ENCODE measurements at regions not wholly inside any gene's neighbourhood (a gene's known extent, or its start where the extent isn't known, plus 50 kb on each side); places are given as distances from the start of the nearest gene placed in this dataset.
"Not testable (repeated sequence)": the region's sequence is repeated elsewhere in the genome, so short reads cannot be mapped to it uniquely, and the experiment has no call there.

GRCh38 chr1:34367954-34368353 is 191.2 kb downstream of the C1orf94 start:
- no peak for DNase-seq (ENCODE audit: low read depth in 2 of 3, low spot score in 2 of 3)

- no peak for DNase-seq (ENCODE audit: low read depth in 2 of 3, low spot score in 2 of 3)
Measured at GRCh38 chr1:34369701-34370455, 193.2 kb downstream of the C1orf94 start.

- no peak for DNase-seq (ENCODE audit: low read depth in 2 of 3, low spot score in 2 of 3)
Measured at GRCh38 chr1:34370748-34371147, 194.0 kb downstream of the C1orf94 start.

- DNase-seq (ENCODE audit: low read depth in 2 of 3, low spot score in 2 of 3): not testable (repeated sequence)
Measured at GRCh38 chr1:34371179-34371578, 194.5 kb downstream of the C1orf94 start.

- no peak for DNase-seq (ENCODE audit: low read depth in 2 of 3, low spot score in 2 of 3)
Measured at GRCh38 chr1:34371829-34372532, 195.3 kb downstream of the C1orf94 start.

- no peak for DNase-seq (ENCODE audit: low read depth in 2 of 3, low spot score in 2 of 3)
Measured at GRCh38 chr1:34372891-34373290, 196.2 kb downstream of the C1orf94 start.

GRCh38 chr1:34373912-34374311 is 197.2 kb downstream of the C1orf94 start:
- no peak for DNase-seq (ENCODE audit: low read depth in 2 of 3, low spot score in 2 of 3)

GRCh38 chr1:34376531-34376930 is 199.8 kb downstream of the C1orf94 start:
- DNase-seq (ENCODE audit: low read depth in 2 of 3, low spot score in 2 of 3): no peak

- DNase-seq (ENCODE audit: low read depth in 2 of 3, low spot score in 2 of 3): no peak
Measured at GRCh38 chr1:34378968-34379856, 202.5 kb downstream of the C1orf94 start.

GRCh38 chr1:34379911-34380310 is 203.2 kb downstream of the C1orf94 start:
- no peak for DNase-seq (ENCODE audit: low read depth in 2 of 3, low spot score in 2 of 3)

- DNase-seq (ENCODE audit: low read depth in 2 of 3, low spot score in 2 of 3): no peak
Measured at GRCh38 chr1:34380526-34381124, 203.9 kb downstream of the C1orf94 start.

- DNase-seq (ENCODE audit: low read depth in 2 of 3, low spot score in 2 of 3): no peak
Measured at GRCh38 chr1:34389974-34390373, 213.3 kb downstream of the C1orf94 start.

GRCh38 chr1:34396042-34396441 is 219.3 kb downstream of the C1orf94 start:
- DNase-seq (ENCODE audit: low read depth in 2 of 3, low spot score in 2 of 3): no peak

GRCh38 chr1:34398241-34398915 is 221.7 kb downstream of the C1orf94 start:
- DNase-seq (ENCODE audit: low read depth in 2 of 3, low spot score in 2 of 3): no peak

- no peak for DNase-seq (ENCODE audit: low read depth in 2 of 3, low spot score in 2 of 3)
Measured at GRCh38 chr1:34398916-34399275, 222.2 kb downstream of the C1orf94 start.

GRCh38 chr1:34400675-34401074 is 224.0 kb downstream of the C1orf94 start:
- no peak for DNase-seq (ENCODE audit: low read depth in 2 of 3, low spot score in 2 of 3)

- DNase-seq (ENCODE audit: low read depth in 2 of 3, low spot score in 2 of 3): no peak
Measured at GRCh38 chr1:34403156-34403555, 226.4 kb downstream of the C1orf94 start.

GRCh38 chr1:34404804-34405203 is 228.1 kb downstream of the C1orf94 start:
- no peak for DNase-seq (ENCODE audit: low read depth in 2 of 3, low spot score in 2 of 3)

GRCh38 chr1:34405266-34405959 is 228.7 kb downstream of the C1orf94 start:
- no peak for DNase-seq (ENCODE audit: low read depth in 2 of 3, low spot score in 2 of 3)

- DNase-seq (ENCODE audit: low read depth in 2 of 3, low spot score in 2 of 3): no peak
Measured at GRCh38 chr1:34406377-34406776, 229.7 kb downstream of the C1orf94 start.
